HT-29 (cell line): ENCODE measurements at regions not wholly inside any gene's neighbourhood (a gene's known extent, or its start where the extent isn't known, plus 50 kb on each side); places are given as distances from the start of the nearest gene placed in this dataset.
"Not testable (repeated sequence)": the region's sequence is repeated elsewhere in the genome, so short reads cannot be mapped to it uniquely, and the experiment has no call there.

Source experiments
- DNase-seq: peaks from one replicate; pipeline ENCODE4 v3.0.0-alpha.2; 2015; ENCODE audit warnings: low spot score

GRCh38 chr12:3367750-3368444 lies 123.1 kb upstream of the PRMT8 start:
- DNase-seq: no peak

DNA sequence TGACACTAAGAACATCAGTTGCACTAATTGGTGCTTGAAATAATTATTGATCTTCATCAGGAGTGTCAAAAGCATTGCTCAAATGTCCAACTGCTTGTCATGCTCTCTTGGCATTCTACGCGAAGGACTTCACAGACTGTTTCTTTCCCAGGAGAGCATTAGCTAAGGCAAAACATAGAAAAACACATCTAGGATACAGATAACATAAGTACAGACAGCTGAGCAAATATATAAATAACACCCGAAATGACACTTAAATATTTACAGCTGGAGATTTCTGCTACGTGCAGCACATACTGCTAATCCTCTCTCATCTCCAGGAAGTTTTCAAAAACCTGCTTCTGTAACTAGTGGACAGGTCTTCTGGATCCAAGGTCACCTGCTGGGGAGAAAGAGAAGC lies 120.0 kb upstream of the PRMT8 start:
- DNase-seq: no peak

DNA sequence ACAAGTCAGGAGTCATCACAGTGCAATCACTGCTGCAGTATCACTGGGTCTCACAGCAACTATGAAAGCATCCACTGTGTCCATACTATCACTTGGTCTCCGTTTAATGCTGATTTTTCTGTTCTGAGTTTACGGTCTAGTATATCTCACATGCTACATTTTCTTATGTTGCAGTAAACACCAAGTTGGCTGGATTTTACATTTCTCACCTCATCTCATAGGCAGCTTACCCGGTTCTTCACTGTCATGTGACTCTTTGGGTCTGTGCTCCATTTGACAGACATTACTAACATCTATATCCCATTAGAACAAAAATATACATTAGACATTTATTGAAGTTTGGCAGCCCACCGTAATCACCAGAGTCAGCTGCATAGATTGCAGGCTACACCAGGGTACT lies 115.7 kb upstream of the PRMT8 start:
- no peak for DNase-seq

- DNase-seq: no peak
Observed at GRCh38 chr12:3376779-3377455, 114.1 kb upstream of the PRMT8 start.

GRCh38 chr12:3378655-3379054 lies 112.3 kb upstream of the PRMT8 start:
- no peak for DNase-seq

GRCh38 chr12:3379079-3379478 lies 111.9 kb upstream of the PRMT8 start:
- no peak for DNase-seq

DNA sequence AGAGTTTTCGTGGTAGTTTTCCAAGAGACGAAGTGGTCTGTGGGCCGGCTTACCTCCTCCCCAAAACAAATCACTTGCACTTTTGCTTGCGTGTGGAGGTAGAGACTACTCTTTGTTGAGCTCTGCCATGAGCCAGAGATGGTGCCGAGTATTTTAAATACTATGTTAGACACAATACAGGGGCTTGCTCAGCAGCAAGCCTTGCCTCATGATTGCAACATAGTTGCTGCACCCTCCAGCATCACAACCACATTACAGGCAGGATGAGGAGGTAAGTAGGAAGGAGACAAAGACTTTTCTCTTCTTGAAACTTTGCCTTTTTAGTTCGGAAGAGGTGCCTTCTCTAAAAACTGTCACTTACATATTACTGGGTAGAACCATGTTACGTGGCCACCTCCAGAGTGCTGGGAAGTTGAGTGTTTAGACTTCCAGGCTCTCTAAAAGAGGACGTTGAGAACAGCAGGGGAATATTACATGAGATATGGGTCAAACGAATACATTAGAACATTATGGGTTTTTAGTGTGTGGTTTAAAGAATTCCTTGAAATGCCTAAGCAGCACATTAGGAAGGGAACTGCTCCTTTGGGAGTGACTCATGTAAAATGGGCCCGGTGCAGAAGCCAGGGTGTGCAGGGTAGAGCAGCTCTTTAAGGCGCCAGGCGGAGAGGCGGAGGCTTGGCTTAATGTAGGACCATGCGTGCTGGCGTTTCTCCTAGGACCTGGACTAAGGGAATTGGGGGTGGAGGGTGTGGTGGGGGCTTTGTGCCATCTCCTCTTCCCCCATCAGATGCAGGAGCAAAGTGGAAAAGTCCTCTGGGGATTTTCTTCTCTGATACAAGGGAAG lies 110.6 kb upstream of the PRMT8 start:
- no peak for DNase-seq

DNA sequence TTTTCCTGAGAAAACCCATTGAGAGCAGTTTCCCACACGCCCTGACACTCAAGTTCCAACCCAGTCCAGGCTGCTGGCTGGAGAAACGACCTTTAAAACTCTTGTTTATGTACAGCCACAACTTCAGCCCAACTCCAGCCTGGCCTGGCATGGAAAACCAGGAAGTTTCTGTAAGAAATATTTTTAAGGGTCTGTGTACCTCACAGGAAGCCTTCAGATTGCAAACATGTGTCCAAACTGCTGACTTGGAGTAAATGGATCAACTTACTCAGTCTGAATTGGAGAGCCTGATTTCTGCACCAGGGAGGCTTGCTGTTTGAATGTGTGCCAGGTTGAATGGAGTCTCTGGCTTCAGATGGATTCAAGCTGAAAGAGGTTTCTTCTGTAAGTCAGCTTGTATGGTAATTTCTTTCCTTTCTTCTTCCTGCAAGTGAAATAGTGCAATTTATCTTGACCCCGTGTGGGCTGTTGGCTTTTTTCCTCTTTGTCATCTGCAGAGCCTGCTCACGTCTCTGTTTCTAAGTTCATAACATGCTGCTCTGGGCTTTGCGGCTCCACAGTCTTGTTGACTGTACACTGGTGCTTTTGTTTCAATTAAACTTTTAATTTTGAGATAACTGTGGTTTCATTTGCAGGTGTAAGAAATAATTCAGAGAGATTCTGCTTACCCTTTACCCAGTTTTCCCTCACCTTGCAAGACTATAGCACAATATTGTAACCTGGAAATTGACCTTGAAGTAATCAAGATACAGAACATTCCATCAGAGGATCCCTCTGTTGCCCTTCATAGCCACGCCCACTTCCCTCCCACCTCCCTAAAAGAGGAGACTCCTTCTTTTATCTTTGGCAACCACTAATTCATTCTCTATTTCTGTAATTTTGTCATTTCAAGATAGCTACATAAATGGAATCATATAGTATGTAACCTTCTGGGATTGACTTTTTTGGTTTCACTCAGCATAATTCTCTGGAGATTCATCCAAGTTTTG lies 109.7 kb upstream of the PRMT8 start:
- DNase-seq: no peak

DNA sequence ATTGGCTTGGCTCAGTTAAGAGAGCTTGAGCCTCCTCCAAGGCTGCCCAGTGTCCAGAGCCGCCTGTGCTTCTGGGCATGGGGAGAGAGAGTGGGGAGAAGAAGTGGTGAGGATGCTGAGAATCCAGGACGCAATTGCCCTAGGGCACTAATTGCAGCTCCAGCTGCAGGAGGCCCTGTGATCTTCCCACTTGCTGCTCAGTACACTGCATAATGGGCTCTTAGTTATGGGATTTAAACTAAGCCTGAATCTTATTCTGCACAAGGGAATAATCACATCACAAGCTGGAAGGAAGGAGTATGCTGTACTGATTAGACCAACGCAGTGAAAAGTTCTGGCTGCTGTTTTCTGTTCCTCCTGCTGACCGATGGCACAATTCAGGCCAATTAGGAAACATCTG lies 101.0 kb upstream of the PRMT8 start:
- DNase-seq: no peak

GRCh38 chr12:3397596-3397995 lies 93.4 kb upstream of the PRMT8 start:
- DNase-seq: not testable (repeated sequence)

DNA sequence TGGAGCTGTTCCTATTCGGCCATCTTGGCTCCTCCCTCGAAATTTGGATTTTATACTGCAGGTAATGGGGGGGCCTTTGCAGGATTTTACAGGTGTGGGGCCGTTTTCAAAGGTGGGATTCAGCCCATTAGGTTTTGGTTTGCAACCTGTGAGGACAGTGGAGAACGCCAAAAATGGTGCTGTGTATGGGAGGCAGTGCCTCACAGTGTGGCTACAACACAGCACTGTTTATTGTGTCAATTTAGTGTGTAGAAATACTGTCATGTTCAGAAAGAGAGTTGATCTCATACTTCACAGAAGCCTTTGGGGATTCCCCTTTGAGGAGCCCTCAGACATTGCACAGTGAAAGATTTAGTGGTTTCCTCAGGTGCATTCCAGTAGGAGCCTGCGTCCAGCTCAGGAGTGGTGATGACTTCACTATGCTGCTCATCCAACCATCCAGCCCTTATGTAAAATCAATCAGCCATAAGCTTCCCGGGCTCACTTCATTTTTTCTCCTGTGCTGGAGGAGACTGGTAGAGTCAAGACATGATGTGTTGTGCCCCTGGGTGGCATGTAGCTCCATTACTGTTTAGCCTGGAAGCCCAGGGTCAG lies 92.7 kb upstream of the PRMT8 start:
- DNase-seq: no peak

DNA sequence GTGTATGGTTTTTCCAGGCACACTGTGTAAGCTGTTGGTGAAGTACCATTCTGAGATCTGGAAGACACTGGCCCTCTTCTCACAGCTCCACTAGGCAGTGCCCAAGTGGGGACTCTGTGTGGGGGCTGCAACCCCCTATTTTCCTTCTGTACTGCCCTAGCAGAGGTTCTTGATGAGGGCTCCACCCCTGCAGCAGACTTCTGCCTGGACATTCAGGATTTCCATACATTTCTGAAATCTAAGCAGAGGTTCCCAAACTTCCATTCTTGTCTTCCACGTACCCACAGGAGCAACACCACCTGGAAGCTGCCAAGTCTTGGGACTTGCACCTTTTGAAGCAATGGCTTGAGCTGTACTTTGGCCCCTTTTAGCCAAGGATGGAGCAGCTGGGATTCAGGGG lies 85.2 kb upstream of the PRMT8 start:
- no peak for DNase-seq

GRCh38 chr12:3407723-3408122 lies 83.3 kb upstream of the PRMT8 start:
- DNase-seq: no peak

GRCh38 chr12:3409662-3410061 lies 81.3 kb upstream of the PRMT8 start:
- DNase-seq: no peak

GRCh38 chr12:3416159-3416558 lies 74.8 kb upstream of the PRMT8 start:
- DNase-seq: no peak

DNA sequence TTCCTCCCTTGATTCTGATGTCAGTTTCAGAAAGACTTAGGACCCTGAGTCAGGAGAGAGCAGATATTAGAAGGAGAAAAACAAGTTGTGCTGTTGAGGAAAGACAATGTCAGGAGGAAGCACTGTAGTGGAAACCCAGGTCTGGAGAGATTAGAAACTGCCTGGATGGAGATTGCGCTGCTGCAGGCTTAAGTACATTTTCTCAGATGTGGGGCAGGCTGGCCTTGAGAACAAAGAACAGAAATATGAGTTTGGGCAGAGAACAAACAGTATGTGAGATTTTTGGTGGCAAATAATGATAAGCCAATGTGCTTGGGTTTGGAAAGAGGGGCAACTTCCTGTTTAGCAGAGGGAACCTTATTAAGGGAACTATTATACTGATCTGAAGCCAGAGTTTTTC lies 74.3 kb upstream of the PRMT8 start:
- DNase-seq: no peak

GRCh38 chr12:3417113-3417512 lies 73.9 kb upstream of the PRMT8 start:
- no peak for DNase-seq

DNA sequence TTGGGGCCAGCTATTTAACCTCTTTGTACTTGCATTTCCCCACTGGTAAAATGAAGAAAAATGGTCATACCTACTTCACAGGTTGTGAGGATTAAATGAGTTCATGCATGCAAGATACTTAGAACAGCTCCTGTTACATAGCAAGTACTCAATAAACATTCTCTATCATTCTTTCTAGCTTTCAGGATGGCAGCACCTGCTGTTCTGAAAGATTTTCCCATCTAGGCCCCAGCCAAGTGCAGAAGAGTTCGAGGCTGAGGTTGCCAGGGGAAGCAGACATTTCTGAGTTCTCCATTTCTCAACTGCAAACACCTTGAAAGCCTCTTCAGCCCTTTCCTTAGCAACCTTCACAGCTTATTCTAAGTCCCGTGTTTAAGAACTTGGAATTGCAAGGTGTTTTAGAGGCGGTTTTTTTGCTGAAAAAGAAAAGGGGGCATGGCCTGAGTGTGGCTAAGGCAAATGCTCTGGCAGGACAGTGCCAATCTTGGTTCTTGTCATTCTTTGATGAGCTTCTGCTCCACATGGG lies 73.0 kb upstream of the PRMT8 start:
- no peak for DNase-seq

GRCh38 chr12:3418609-3419390 lies 72.2 kb upstream of the PRMT8 start:
- DNase-seq: no peak

- no peak for DNase-seq
Observed at GRCh38 chr12:3419558-3419957, 71.4 kb upstream of the PRMT8 start.
